NAMALWA (cell line): ENCODE measurements at regions not wholly inside any gene's neighbourhood (a gene's known extent, or its start where the extent isn't known, plus 50 kb on each side); places are given as distances from the start of the nearest gene placed in this dataset.
"Not testable (repeated sequence)": the region's sequence is repeated elsewhere in the genome, so short reads cannot be mapped to it uniquely, and the experiment has no call there.

ENCODE experiments used
- DNase-seq: peaks from one replicate; pipeline ENCODE4 v3.0.0-alpha.2; 2015; ENCODE audit warnings: low spot score

GRCh38 chr11:80331694-80332093 is 890.9 kb upstream of the TENM4 start:
- no peak for DNase-seq

- DNase-seq: no peak
Observed at GRCh38 chr11:80330264-80330663, 889.4 kb upstream of the TENM4 start.

- DNase-seq: no peak
Observed at GRCh38 chr11:80328774-80329173, 887.9 kb upstream of the TENM4 start.

DNA sequence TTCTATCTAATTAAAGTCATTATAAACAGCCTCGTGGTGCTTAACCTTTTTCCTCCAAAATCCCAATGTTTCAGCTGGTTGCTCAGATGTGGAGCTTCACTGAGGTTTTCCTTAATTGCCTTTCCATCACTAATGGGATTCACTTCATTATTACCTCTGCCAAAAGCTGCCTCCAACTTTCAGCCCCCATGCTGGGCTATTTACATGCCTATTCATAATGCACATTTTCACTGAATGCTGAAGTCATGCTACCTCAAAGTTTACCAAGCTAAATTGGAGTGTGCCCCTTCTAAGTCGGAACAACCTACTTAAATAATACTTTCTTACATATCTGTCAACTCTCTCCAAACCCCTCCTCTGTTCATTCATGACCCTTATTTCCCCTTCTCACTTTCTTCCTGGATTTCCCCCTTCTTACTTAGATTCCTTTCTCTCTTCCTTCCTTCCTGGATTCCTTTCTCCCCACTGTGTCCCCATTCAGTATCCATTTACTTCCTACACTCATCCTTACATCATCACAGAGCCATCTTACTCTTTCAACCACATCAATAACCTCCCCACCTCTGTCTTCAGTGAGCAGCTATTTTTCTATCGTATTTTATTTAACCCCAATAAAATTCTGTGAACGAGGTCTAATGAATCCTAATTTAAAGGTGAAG is 887.3 kb upstream of the TENM4 start:
- no peak for DNase-seq

- no peak for DNase-seq
Observed at GRCh38 chr11:80321786-80322185, 881.0 kb upstream of the TENM4 start.

DNA sequence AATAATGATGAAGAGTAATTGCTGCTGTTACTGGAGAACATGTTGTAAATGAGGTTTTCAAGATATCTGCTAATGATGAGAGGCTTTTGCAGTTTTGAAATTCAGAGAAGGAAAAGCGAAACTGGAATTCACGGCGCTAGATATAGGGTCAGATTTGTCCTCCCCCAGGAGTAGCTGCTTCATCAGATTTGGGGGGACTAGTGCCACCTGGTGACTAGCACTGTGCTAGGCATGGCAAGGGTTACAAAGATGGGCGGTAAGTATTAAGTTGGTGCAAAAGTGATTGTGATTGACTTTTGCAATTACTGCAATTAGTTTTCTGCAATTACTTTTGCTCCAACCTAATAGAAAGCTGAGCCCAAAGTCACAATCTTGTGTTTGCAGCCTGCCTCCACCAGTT is 879.9 kb upstream of the TENM4 start:
- peak; percentile 4 for DNase-seq

- no peak for DNase-seq
Observed at GRCh38 chr11:80320226-80320625, 879.4 kb upstream of the TENM4 start.

DNA sequence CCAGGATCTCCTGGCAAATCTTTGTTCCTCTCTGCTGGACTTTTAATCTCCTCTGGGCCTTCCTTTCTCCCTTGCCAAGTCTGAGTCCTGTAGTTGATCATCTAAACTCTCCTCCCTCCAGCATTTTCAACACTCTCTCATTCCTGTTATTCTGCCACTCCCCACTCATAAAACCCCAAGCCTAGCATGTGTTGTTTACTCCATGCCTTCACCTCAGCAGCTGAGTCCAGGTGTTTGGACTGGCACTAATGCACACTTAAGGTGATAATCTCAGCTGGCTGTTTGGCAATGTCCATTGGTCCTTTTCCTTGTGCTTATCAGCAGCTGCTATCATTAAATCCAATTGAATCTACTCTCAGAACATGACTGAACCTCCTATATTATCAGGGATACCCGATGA is 876.8 kb upstream of the TENM4 start:
- no peak for DNase-seq

GRCh38 chr11:80315200-80315599 is 874.4 kb upstream of the TENM4 start:
- no peak for DNase-seq

- no peak for DNase-seq
Observed at GRCh38 chr11:80309301-80309700, 868.5 kb upstream of the TENM4 start.

DNA sequence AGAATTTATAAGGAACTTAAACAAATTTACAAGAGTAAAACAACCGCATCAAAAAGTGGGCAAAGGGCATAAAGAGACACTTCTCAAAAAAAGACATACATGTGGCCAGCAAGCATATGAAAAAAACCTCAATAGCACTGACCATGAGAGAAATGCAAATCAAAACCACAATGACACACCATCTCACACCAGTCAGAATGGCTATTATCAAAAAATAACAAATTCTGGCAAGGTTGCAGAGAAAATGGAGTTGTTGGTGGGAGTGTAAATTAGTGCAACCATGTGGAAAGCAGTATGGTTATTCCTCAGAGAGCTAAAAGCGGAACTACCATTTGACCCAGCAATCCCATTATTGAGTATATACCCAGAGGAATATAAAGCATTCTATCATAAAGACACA is 866.8 kb upstream of the TENM4 start:
- no peak for DNase-seq

GRCh38 chr11:80297858-80298632 is 857.2 kb upstream of the TENM4 start:
- DNase-seq: no peak

GRCh38 chr11:80293293-80293692 is 852.5 kb upstream of the TENM4 start:
- DNase-seq: no peak

DNA sequence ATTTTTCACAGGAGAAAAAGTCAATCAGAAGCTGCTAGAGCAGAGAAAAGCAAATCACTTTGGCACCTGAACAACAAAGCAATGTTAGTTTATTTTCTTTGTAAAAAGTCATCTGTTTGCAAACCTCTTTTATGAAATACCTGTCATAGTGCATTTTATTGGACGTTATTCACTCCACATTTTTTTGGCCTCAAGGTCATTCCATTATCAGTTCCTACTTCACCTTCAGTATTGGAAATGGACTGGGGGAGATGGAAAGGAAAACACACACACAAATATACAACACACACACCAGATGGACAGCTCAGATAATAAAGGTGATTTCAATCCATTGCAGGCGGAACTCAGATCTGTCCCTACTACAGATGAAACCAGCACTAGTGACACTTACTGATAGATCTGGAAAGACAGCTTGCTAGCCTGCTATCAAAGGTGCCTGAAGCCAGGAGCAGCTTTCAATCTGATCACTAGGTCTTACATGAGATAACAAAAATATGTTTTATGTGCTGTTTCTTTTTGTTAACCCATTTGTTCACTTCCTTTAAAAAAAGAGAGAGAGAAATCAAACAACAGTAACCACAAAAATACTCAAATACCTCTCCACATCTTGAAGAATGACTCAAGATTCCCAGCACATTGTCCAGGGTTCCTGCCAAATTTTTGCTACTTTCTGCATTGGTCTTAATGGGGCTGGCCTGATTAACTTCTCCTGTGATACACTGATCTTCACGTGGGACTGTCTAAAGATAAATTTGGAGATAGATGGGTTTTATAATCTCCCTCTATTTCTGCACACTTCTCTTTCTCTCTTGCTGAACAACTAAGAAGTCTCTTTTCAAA is 844.3 kb upstream of the TENM4 start:
- DNase-seq: no peak

DNA sequence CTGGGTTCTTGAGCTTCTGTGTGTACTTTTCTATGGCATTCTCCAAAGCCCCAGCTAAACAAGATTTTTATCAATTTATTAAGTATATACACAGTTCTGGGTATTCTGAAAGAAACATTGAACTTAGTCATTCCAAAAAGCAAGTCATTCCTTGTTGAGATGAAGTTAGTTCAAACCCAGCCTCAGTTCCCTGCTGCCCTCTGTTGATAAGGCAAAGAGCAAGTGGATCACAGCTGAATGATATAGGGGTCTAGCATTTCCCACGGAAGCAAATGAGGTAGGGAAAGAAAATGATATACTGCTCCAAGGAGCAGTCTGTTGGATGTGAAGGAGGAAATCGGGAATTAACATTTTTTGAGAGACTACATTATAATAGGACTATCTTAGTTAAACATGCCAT is 841.8 kb upstream of the TENM4 start:
- DNase-seq: no peak

DNA sequence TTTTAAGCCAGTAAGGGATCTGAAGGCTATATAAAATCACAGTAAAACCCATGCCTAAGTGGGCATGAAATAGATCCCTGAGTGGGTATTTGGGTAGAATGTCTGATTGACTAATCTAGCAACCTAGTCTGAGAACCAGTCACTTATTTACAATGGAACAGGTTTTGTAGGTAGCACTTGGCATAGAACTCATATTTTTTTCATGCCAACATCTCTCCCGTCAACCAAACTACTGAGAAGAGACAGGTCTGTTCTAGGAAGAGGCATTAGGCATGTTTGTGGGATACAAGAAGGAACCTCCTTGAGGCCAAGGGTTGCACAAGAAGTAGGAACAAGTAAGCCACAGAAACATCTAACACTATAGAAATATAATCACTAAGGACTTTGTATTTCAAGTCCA is 840.4 kb upstream of the TENM4 start:
- DNase-seq: no peak

- no peak for DNase-seq
Observed at GRCh38 chr11:80280737-80281136, 839.9 kb upstream of the TENM4 start.

GRCh38 chr11:80261776-80262175 is 820.9 kb upstream of the TENM4 start:
- DNase-seq: no peak

DNA sequence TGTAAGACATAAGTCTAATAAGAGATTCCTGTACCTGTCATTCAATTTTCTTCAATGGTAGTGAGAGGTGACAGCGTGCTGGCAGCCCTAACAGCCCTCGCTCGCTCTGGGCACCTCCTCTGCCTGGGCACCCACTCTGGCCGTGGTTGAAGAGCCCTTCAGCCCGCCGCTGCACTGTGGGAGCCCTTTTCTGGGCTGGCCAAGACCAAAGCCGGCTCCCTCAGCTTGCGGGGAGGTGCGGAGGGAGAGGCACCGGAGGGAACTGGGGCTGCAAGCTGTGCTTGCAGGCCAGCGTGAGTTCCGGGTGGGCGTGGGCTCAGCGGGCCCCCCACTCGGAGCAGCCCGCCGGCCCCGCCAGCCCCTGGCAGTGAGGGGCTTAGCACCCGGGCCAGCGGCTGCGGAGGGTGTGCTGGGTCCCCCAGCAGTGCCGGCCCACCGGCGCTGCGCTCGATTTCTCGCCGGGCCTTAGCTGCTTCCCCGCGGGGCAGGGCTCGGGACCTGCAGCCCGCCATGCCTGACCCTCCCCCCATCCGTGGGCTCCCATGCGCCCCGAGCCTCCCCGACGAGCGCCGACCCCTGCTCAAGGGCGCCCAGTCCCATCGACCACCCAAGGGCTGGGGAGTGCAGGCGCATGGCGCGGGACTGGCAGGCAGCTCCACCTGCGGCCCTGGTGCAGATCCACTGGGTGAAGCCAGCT is 816.6 kb upstream of the TENM4 start:
- DNase-seq: not testable (repeated sequence)

DNA sequence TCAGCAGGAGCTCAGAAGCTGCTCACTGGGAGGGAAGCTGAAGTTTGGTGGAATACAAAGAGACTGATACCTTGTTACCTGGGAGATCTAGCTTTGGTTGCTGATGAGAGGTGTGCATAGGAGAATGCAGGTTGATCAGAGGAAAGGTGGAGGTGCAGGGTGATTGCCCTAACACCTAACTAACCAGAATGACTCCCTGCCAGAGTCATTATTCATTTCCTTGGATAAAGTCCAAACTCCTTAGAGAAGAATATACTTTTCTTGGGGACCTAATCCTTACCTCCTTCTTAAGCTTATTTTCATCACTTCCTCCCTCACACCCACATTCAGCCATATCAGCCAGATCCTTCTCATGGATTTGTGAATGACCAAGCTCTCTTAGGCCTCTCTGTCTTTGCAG is 814.2 kb upstream of the TENM4 start:
- DNase-seq: no peak

GRCh38 chr11:80241766-80242165 is 800.9 kb upstream of the TENM4 start:
- DNase-seq: no peak

- no peak for DNase-seq
Observed at GRCh38 chr11:80240245-80240644, 799.4 kb upstream of the TENM4 start.
